Neural progenitor cell (in vitro differentiated cells): ENCODE measurements at regions not wholly inside any gene's neighbourhood (a gene's known extent, or its start where the extent isn't known, plus 50 kb on each side); places are given as distances from the start of the nearest gene placed in this dataset.
"Not testable (repeated sequence)": the region's sequence is repeated elsewhere in the genome, so short reads cannot be mapped to it uniquely, and the experiment has no call there.

ENCODE experiments used
- DNase-seq: peaks from one replicate; pipeline ENCODE4 v3.0.0-alpha.2; 2016; ENCODE audit warnings: low spot score
- H2AFZ ChIP-seq: fragments of 200-600 bp; sonication (generic); replicated peaks from 2 replicates; pipeline ENCODE4 v1.6.1; 2016; ENCODE audit warnings: antibody characterized with exemption
- H3F3A ChIP-seq: fragments of 200-600 bp; sonication (generic); 2 replicates; pipeline ENCODE4 v1.6.1; 2016; ENCODE audit warnings: antibody characterized with exemption, low read depth
- H3K27ac ChIP-seq: fragments of 200-600 bp; sonication (generic); 2 replicates; pipeline ENCODE4 v1.5.1; 2016; ENCODE audit warnings: mild to moderate bottlenecking
- H3K27me3 ChIP-seq: fragments of 200-600 bp; sonication (generic); 2 replicates; pipeline ENCODE4 v1.6.1; 2016; ENCODE audit warnings: mild to moderate bottlenecking, moderate library complexity
- H3K36me3 ChIP-seq: fragments of 200-600 bp; sonication (generic); 2 replicates; pipeline ENCODE4 v1.5.1; 2016
- H3K4me1 ChIP-seq: fragments of 200-600 bp; sonication (generic); 2 replicates; pipeline ENCODE4 v1.6.1; 2016; ENCODE audit warnings: mixed run types
- H3K4me2 ChIP-seq: fragments of 200-600 bp; sonication (generic); 2 replicates; pipeline ENCODE4 v1.6.1; 2016
- H3K4me3 ChIP-seq: fragments of 200-600 bp; sonication (generic); 2 replicates; pipeline ENCODE4 v1.5.1; 2016
- H3K79me2 ChIP-seq: fragments of 200-600 bp; sonication (generic); 2 replicates; pipeline ENCODE4 v1.6.1; 2016; ENCODE audit warnings: low read depth
- H3K9ac ChIP-seq: fragments of 200-600 bp; sonication (generic); 2 replicates; pipeline ENCODE4 v1.6.1; 2016
- H3K9me3 ChIP-seq: fragments of 200-600 bp; sonication (generic); 2 replicates; pipeline ENCODE4 v1.5.1; 2016; ENCODE audit warnings: low read depth
- H4K20me1 ChIP-seq: fragments of 200-600 bp; sonication (generic); 2 replicates; pipeline ENCODE4 v1.6.1; 2016; ENCODE audit warnings: low read depth
- H3K27ac Mint-ChIP-seq: 3 replicates; pipeline ENCODE4 v1.8.0; 2021; ENCODE audit warnings: mixed read lengths
- H3K27me3 Mint-ChIP-seq: 2 replicates; pipeline ENCODE4 v1.8.0; 2022; ENCODE audit warnings: low read depth, mild to moderate bottlenecking, inconsistent platforms, moderate library complexity, mixed read lengths; ENCODE audit not compliant: insufficient read depth
- H3K36me3 Mint-ChIP-seq: 3 replicates; pipeline ENCODE4 v1.8.0; 2021; ENCODE audit warnings: mixed read lengths
- H3K4me1 Mint-ChIP-seq: 3 replicates; pipeline ENCODE4 v1.8.0; 2021; ENCODE audit warnings: mixed read lengths
- H3K4me3 Mint-ChIP-seq: 3 replicates; pipeline ENCODE4 v1.8.0; 2021; ENCODE audit warnings: mild to moderate bottlenecking, moderate library complexity, mixed read lengths
- H3K9me3 Mint-ChIP-seq: 3 replicates; pipeline ENCODE4 v1.8.0; 2020; ENCODE audit warnings: mixed read lengths
- CTCF ChIP-seq: fragments of 200-600 bp; sonication (generic); IDR thresholded peaks from 2 replicates; pipeline ENCODE4 v1.5.1; 2017; ENCODE audit warnings: antibody characterized with exemption, mild to moderate bottlenecking
- EZH2 ChIP-seq: fragments of 200-600 bp; sonication (generic); IDR thresholded peaks from 2 replicates; pipeline ENCODE4 v1.6.1; 2017; ENCODE audit warnings: antibody characterized with exemption, mild to moderate bottlenecking, moderate library complexity
- EZH2phosphoT487 ChIP-seq: fragments of 200-600 bp; sonication (generic); IDR thresholded peaks from 2 replicates; pipeline ENCODE4 v1.6.1; 2017; ENCODE audit warnings: antibody characterized with exemption

- no peak overlapping the region for H3K4me2 ChIP-seq
- H3K9me3 ChIP-seq, result no peaks in the 10 kb centered on the region
- peak overlapping the region; percentile 35 for H2AFZ ChIP-seq
- H3K27ac ChIP-seq, result no peak overlapping the region
- Mint-ChIP-seq H3K27me3 (peaks cover 6% of the 10 kb centered on the region), H3K9me3 (peaks cover 11% of the 10 kb centered on the region), H3K4me1 (peaks cover 19% of the 10 kb centered on the region), H3K4me3 (no peak overlapping the region), H3K36me3 (no peaks in the 10 kb centered on the region), H3K27ac (no peak overlapping the region)
- H3F3A ChIP-seq, result no peaks in the 10 kb centered on the region
- H3K36me3 ChIP-seq, result no peaks in the 10 kb centered on the region
- no peaks in the 10 kb centered on the region for H3K27me3 ChIP-seq
- TF ChIP-seq EZH2 (no peak), CTCF (no peak), EZH2phosphoT487 (no peak)
- no peaks in the 10 kb centered on the region for H3K4me1 ChIP-seq
- peak; percentile 20 for DNase-seq
- no peak overlapping the region for H3K9ac ChIP-seq
- no peak overlapping the region for H3K4me3 ChIP-seq
- no peaks in the 10 kb centered on the region for H4K20me1 ChIP-seq
- no peaks in the 10 kb centered on the region for H3K79me2 ChIP-seq
Measured at GRCh38 chr17:53749178-53749577, 73.5 kb upstream of the KIF2B start.

- H3K36me3 ChIP-seq, H3K4me3 ChIP-seq, H3K9me3 ChIP-seq, H3K9ac ChIP-seq, H3K79me2 ChIP-seq, DNase-seq, H3K27ac Mint-ChIP-seq, H3K27me3 ChIP-seq, H3K4me3 Mint-ChIP-seq, H4K20me1 ChIP-seq, H3K27me3 Mint-ChIP-seq, H3K4me1 ChIP-seq, H3K27ac ChIP-seq, H3K36me3 Mint-ChIP-seq, H3K4me2 ChIP-seq, H3F3A ChIP-seq: not testable (repeated sequence)
- peak overlapping the region; percentile 56 for H2AFZ ChIP-seq
- H3K4me1 Mint-ChIP-seq, result peaks cover 19% of the 10 kb centered on the region
- peaks cover 11% of the 10 kb centered on the region for H3K9me3 Mint-ChIP-seq
Measured at GRCh38 chr17:53748159-53748820, 74.4 kb upstream of the KIF2B start.

GRCh38 chr17:53740312-53740711 is 82.4 kb upstream of the KIF2B start:
- H3K4me2 ChIP-seq, result no peak overlapping the region
- no peaks in the 10 kb centered on the region for H3K27me3 ChIP-seq
- no peaks in the 10 kb centered on the region for H4K20me1 ChIP-seq
- H2AFZ ChIP-seq, result no peak overlapping the region
- DNase-seq, result no peak
- H3K9me3 ChIP-seq, result no peaks in the 10 kb centered on the region
- no peaks in the 10 kb centered on the region for H3K36me3 ChIP-seq
- Mint-ChIP-seq H3K27me3 (no peaks in the 10 kb centered on the region), H3K4me1 (peaks cover 4% of the 10 kb centered on the region), H3K27ac (no peak overlapping the region), H3K4me3 (no peak overlapping the region), H3K9me3 (no peaks in the 10 kb centered on the region), H3K36me3 (no peaks in the 10 kb centered on the region)
- no peaks in the 10 kb centered on the region for H3F3A ChIP-seq
- no peak overlapping the region for H3K9ac ChIP-seq
- no peaks in the 10 kb centered on the region for H3K79me2 ChIP-seq
- TF ChIP-seq CTCF (no peak), EZH2 (no peak)
- H3K4me3 ChIP-seq, result no peak overlapping the region
- H3K4me1 ChIP-seq, result no peaks in the 10 kb centered on the region
- no peak overlapping the region for H3K27ac ChIP-seq

GRCh38 chr17:53736516-53737240 is 86.0 kb upstream of the KIF2B start:
- Mint-ChIP-seq H3K4me1 (peaks cover 4% of the 10 kb centered on the region), H3K36me3 (no peaks in the 10 kb centered on the region), H3K4me3 (no peak overlapping the region), H3K9me3 (no peaks in the 10 kb centered on the region), H3K27ac (peak overlapping the region; percentile 30), H3K27me3 (no peaks in the 10 kb centered on the region)
- H3K27me3 ChIP-seq, result no peaks in the 10 kb centered on the region
- no peaks in the 10 kb centered on the region for H4K20me1 ChIP-seq
- H3K4me1 ChIP-seq, result no peaks in the 10 kb centered on the region
- H3F3A ChIP-seq, result no peaks in the 10 kb centered on the region
- peak overlapping the region; percentile 33 for H2AFZ ChIP-seq
- DNase-seq, result no peak
- H3K9ac ChIP-seq, result no peak overlapping the region
- H3K4me3 ChIP-seq, result no peak overlapping the region
- no peaks in the 10 kb centered on the region for H3K79me2 ChIP-seq
- no peaks in the 10 kb centered on the region for H3K36me3 ChIP-seq
- no peak overlapping the region for H3K4me2 ChIP-seq
- TF ChIP-seq CTCF, result no peak
- TF ChIP-seq EZH2phosphoT487, result no peak
- TF ChIP-seq EZH2, result no peak
- no peaks in the 10 kb centered on the region for H3K9me3 ChIP-seq
- H3K27ac ChIP-seq, result no peak overlapping the region
